Left ventricle myocardium inferior (tissue), 1 donor: ENCODE measurements at regions not wholly inside any gene's neighbourhood (a gene's known extent, or its start where the extent isn't known, plus 50 kb on each side); places are given as distances from the start of the nearest gene placed in this dataset.

Source experiments
- DNase-seq: peaks from one replicate; pipeline ENCODE4 v3.0.0-alpha.2; 2020
- H3K27ac ChIP-seq: fragments of 200-600 bp; replicated peaks from 2 replicates; pipeline ENCODE4 v1.8.0; 2021
- H3K27me3 ChIP-seq: fragments of 200-600 bp; 2 replicates; pipeline ENCODE4 v1.8.0; 2021; ENCODE audit warnings: low read depth
- H3K36me3 ChIP-seq: fragments of 200-600 bp; 2 replicates; pipeline ENCODE4 v1.8.0; 2021
- H3K4me1 ChIP-seq: fragments of 200-600 bp; 2 replicates; pipeline ENCODE4 v1.8.0; 2021
- H3K4me3 ChIP-seq: fragments of 200-600 bp; 2 replicates; pipeline ENCODE4 v1.8.0; 2021; ENCODE audit warnings: mild to moderate bottlenecking, moderate library complexity
- H3K9me3 ChIP-seq: fragments of 200-600 bp; replicated peaks from 2 replicates; pipeline ENCODE4 v1.8.0; 2021
- intact Hi-C: fragments of 100-400 bp; cut with micrococcal nuclease; formaldehyde crosslinking; loops from one replicate; pipeline ENCODE4 v1.11.0; 2022
- TF ChIP-seq, protein P1 (sequence below): fragments of 200-600 bp; IDR thresholded peaks from 2 replicates; pipeline ENCODE4 v1.8.0; 2021; ENCODE audit warnings: antibody characterized with exemption, mild to moderate bottlenecking, borderline replicate concordance
- donor health status: DM: no; HTN: yes; CAD: no; lungs with severe emphysema.

DNA sequence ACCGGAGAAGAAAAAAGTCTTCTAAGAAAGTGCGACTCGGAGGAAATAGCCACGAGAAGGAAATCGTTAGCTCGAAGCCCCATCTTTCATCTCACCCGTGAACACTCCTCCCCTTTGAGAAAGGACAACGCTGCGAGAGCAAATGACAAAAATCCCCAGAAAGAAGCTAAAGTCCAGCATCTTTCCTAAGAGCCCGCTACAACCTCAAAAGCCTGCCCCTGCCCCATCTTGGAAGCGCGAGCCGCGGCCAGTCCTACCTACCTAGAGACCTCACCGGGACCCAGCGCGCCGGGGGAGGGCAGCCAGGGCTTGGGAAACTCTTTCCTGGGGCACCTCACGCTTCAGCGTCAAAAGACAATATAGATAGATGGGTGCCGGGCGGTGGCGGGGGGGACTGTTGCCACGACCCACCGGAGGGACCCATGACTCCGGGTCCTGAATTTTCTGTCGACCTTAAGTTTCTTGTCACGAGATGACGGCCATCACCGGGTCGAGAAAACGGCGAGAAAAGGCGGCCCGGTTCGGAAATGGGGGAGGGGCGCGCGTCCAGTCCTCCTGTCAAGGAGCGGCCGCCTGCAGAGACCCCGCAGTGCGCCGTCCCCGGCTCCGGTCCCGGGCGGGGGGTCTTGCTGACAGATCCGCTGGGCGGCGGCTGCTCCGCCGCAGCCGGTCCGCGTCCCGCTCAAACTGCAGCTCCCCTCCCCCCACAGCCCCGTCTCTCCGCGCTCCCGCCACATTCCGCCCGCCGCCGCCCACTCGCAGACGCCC lies 65.9 kb downstream of the KCNRG start:
- TF ChIP-seq, protein P1, sequence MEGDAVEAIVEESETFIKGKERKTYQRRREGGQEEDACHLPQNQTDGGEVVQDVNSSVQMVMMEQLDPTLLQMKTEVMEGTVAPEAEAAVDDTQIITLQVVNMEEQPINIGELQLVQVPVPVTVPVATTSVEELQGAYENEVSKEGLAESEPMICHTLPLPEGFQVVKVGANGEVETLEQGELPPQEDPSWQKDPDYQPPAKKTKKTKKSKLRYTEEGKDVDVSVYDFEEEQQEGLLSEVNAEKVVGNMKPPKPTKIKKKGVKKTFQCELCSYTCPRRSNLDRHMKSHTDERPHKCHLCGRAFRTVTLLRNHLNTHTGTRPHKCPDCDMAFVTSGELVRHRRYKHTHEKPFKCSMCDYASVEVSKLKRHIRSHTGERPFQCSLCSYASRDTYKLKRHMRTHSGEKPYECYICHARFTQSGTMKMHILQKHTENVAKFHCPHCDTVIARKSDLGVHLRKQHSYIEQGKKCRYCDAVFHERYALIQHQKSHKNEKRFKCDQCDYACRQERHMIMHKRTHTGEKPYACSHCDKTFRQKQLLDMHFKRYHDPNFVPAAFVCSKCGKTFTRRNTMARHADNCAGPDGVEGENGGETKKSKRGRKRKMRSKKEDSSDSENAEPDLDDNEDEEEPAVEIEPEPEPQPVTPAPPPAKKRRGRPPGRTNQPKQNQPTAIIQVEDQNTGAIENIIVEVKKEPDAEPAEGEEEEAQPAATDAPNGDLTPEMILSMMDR = no peak
- peak; percentile 41 for DNase-seq
- Histone ChIP-seq H3K9me3 (no peaks in the 10 kb centered on the region), H3K27ac (peak overlapping the region; percentile 80), H3K4me1 (peaks cover 75% of the 10 kb centered on the region), H3K27me3 (peaks cover 5% of the 10 kb centered on the region), H3K36me3 (no peaks in the 10 kb centered on the region), H3K4me3 (peak overlapping the region; percentile 84)
- intact Hi-C loops = loop anchor here (10.0 kb wide), 1 partner anchor 724 kb away; no protein-coding TSS in a partner anchor

DNA sequence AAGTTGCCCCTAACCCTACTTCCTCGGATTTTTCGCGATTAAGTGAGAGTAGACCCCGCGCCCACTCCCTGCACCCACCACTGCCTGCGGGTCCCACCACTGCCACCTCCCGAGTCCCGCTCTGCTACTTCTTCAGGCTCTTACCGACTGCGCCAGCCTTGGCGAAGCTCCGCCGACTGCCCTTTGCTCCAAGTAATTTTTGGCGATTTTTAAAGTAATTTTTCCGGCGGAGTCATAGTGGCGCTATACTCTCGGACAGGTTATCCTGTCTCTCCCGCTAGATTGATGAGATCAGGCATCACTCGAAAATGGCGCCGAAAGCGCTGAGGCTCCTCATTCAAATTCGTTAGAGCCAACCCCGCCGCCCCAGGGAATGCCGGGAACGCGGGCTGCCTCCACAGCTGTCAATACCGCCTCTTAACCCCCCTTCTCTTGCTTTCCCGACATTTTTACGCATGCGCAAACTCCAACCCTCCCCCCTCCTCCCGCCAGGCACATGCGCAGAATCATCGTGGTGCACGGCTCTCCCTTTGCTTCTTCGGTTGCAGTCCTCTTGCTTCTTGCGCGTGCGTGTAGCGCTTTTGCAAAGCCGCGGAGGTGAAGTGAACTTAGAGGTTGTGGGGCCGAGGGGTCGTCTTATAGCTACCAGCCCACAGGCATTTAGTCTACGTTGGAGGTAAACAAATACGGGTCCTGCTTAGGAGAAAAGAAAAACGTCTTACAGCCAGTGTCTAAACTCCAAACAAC lies 66.6 kb downstream of the KCNRG start:
- Histone ChIP-seq H3K36me3 (no peaks in the 10 kb centered on the region), H3K27ac (peak overlapping the region; percentile 80), H3K9me3 (no peaks in the 10 kb centered on the region), H3K4me1 (peaks cover 72% of the 10 kb centered on the region), H3K27me3 (peaks cover 5% of the 10 kb centered on the region), H3K4me3 (peak overlapping the region; percentile 84)
- TF ChIP-seq, protein P1 = no peak
- DNase-seq = peak; percentile 97
- intact Hi-C loops = loop anchor here (10.0 kb wide), 1 partner anchor 723 kb away; no protein-coding TSS in a partner anchor

DNA sequence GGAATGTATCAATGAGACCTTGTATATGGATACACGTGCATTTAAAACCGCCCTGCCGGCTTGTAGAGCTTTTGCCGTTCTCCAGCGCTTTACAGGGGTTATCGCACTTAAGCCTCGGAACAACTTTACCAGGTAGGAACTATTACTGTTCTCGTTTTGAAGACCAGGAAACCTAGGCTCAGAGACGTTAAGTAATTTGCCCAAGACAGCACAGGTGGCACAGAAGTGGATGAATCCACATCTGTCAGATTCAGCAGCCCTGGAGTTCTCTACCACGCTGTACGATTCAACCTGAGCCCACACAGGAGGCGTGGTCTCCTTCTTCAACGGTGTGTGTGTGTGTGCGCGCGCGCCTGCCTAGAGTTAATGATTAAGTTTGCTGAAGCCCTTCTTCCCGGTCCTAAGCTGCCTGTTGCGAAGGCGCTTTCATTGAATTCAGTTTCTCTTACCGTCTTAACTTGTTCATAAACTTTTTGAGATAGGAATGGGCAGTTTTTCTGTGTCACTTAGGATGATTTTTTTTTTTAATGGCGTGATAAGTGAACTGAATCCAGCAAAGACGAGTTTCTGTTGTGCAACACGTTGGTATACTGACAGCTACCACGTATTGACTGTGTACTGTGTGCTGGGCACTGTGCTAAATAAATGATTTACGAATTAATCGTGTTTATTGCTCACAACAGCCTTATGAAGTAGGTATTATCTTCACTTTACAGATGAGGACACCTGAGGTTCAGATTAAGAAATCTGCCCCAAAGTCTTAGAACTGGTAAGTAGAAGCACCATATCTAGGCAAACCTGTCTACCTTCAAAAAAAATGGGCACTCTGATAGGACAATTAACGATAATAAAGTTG lies 67.4 kb downstream of the KCNRG start:
- H3K27me3 ChIP-seq = peaks cover 5% of the 10 kb centered on the region
- TF ChIP-seq, protein P1 = no peak
- peak; percentile 48 for DNase-seq
- H3K4me1 ChIP-seq = peaks cover 68% of the 10 kb centered on the region
- intact Hi-C loops = loop anchor here (10.0 kb wide), 1 partner anchor 722 kb away; no protein-coding TSS in a partner anchor
- peak overlapping the region; percentile 80 for H3K27ac ChIP-seq
- no peaks in the 10 kb centered on the region for H3K36me3 ChIP-seq
- no peaks in the 10 kb centered on the region for H3K9me3 ChIP-seq
- peak overlapping the region; percentile 84 for H3K4me3 ChIP-seq

DNA sequence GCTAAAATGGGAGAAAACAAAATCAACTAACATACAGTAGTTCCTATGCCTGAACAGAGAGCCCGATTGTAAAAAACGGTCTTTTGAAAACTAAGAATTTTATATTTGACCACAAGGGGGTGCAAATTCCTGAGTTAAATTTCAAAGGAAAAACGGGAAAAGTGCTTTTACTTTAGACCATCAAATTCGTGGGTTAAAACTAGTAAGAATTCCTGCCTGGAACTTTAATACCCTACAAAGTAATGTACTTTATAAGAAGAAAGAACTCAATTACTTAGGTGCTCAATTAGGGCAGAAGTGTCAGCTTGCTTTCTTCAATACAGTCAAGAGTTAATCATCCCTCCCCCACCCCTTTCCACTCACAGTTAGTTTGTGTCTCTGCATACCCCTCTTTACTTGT lies 69.8 kb downstream of the KCNRG start:
- H3K4me3 ChIP-seq = peak overlapping the region; percentile 33
- H3K27me3 ChIP-seq = no peaks in the 10 kb centered on the region
- H3K9me3 ChIP-seq = no peaks in the 10 kb centered on the region
- intact Hi-C loops = loop anchor here (5.0 to 10.0 kb wide), 2 partner anchors 447 to 720 kb away; no protein-coding TSS in a partner anchor
- TF ChIP-seq, protein P1 = peak; percentile 69
- H3K36me3 ChIP-seq = no peaks in the 10 kb centered on the region
- peaks cover 53% of the 10 kb centered on the region for H3K4me1 ChIP-seq
- no peak for DNase-seq
- peak overlapping the region; percentile 14 for H3K27ac ChIP-seq

DNA sequence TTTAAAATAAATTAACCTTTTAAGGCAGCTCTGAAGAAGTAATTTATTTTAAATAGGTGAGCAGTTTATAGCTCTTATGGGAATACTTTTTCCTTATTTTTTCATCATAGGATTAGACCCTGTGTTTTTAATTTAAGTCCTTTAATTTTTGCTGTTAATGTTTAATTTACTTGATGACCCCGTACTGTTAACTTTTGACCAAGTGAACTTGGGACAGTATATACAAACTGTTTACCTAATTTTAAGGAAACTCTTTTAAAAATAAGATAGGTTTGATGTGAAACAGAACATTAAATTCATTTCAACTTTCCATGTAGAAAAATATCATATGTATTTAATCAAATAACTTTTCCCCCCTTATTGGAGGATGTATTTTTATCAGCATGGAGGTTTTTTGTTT lies 74.4 kb downstream of the KCNRG start:
- peaks cover 39% of the 10 kb centered on the region for H3K4me1 ChIP-seq
- no peaks in the 10 kb centered on the region for H3K9me3 ChIP-seq
- TF ChIP-seq, protein P1 = no peak
- intact Hi-C loops = loop anchor here (5.0 to 10.0 kb wide), 2 partner anchors 443 to 715 kb away; no protein-coding TSS in a partner anchor
- H3K4me3 ChIP-seq = no peak overlapping the region
- DNase-seq = no peak
- H3K27ac ChIP-seq = no peak overlapping the region
- H3K36me3 ChIP-seq = no peaks in the 10 kb centered on the region
- H3K27me3 ChIP-seq = no peaks in the 10 kb centered on the region
